SU-DHL-6 (cell line): ENCODE measurements at regions not wholly inside any gene's neighbourhood (a gene's known extent, or its start where the extent isn't known, plus 50 kb on each side); places are given as distances from the start of the nearest gene placed in this dataset.

Experiments
- H2AFZ ChIP-seq: fragments of 200-600 bp; sonication (generic); 2 replicates; pipeline ENCODE4 v1.6.1; 2014; ENCODE audit warnings: low read depth, mild to moderate bottlenecking, moderate library complexity, mixed read lengths, antibody characterized with exemption, low read length; ENCODE audit not compliant: severe bottlenecking
- H3F3A ChIP-seq: fragments of 200-600 bp; shearing (Covaris generic); 2 replicates; pipeline ENCODE4 v1.6.0; 2016; ENCODE audit warnings: antibody characterized with exemption, mild to moderate bottlenecking; ENCODE audit not compliant: insufficient read depth
- H3K27ac ChIP-seq: fragments of 200-600 bp; sonication (generic); 2 replicates; pipeline ENCODE4 v1.5.1; 2016; ENCODE audit warnings: low read depth, mild to moderate bottlenecking, low read length, moderate library complexity, mixed read lengths
- H3K27me3 ChIP-seq: fragments of 200-600 bp; sonication (generic), shearing (Covaris generic); 2 replicates; pipeline ENCODE4 v1.6.0; 2014; ENCODE audit warnings: mild to moderate bottlenecking, low read length
- H3K36me3 ChIP-seq: fragments of 200-600 bp; sonication (generic); 2 replicates; pipeline ENCODE4 v1.6.1; 2014; ENCODE audit warnings: mild to moderate bottlenecking, low read length, mixed read lengths
- H3K4me2 ChIP-seq: fragments of 300-600, 200-600 bp; shearing (Covaris generic), sonication (generic); 2 replicates; pipeline ENCODE4 v1.6.0; 2014; ENCODE audit warnings: low read length, low read depth, mild to moderate bottlenecking; ENCODE audit not compliant: poor library complexity, severe bottlenecking
- H3K4me3 ChIP-seq: fragments of 200-600 bp; sonication (generic); 2 replicates; pipeline ENCODE4 v1.5.1; 2014; ENCODE audit warnings: antibody characterized with exemption, low read length, mild to moderate bottlenecking, mixed read lengths; ENCODE audit not compliant: insufficient read depth, poor library complexity, severe bottlenecking
- H3K79me2 ChIP-seq: fragments of 200-600 bp; sonication (generic); 2 replicates; pipeline ENCODE4 v1.6.1; 2014; ENCODE audit warnings: mild to moderate bottlenecking, low read length, moderate library complexity; ENCODE audit not compliant: insufficient read depth
- H3K9ac ChIP-seq: fragments of 200-600 bp; sonication (generic); 2 replicates; pipeline ENCODE4 v1.7.0; 2014; ENCODE audit warnings: mild to moderate bottlenecking, low read length
- H3K9me2 ChIP-seq: fragments of 200-600 bp; sonication (generic); replicated peaks from 2 replicates; pipeline ENCODE4 v1.6.1; 2014; ENCODE audit warnings: low read length; ENCODE audit not compliant: insufficient read depth
- H3K9me3 ChIP-seq: fragments of 200-600 bp; sonication (generic); 2 replicates; pipeline ENCODE4 v1.6.1; 2014; ENCODE audit warnings: low read length, mixed read lengths; ENCODE audit not compliant: insufficient read depth
- H4K20me1 ChIP-seq: fragments of 200-600 bp; sonication (generic); 2 replicates; pipeline ENCODE4 v1.6.1; 2014; ENCODE audit warnings: low read depth, mild to moderate bottlenecking, antibody characterized with exemption, low read length, moderate library complexity, mixed read lengths
- CTCF ChIP-seq: fragments of 200-600 bp; sonication (generic); IDR thresholded peaks from one replicate; pipeline ENCODE4 v1.5.1; 2017; ENCODE audit warnings: antibody characterized with exemption, mild to moderate bottlenecking, low read length, moderate library complexity; ENCODE audit not compliant: insufficient read depth, poor library complexity, severe bottlenecking
- EZH2phosphoT487 ChIP-seq: fragments of 200-600 bp; sonication (generic), shearing (Covaris generic); conservative IDR thresholded peaks from 2 replicates; pipeline ENCODE4 v1.6.1; 2018; ENCODE audit warnings: mild to moderate bottlenecking, antibody characterized with exemption, low read length, moderate library complexity, mixed read lengths

GRCh38 chr12:131486451-131487230 lies 224.2 kb upstream of the SFSWAP start:
- Histone ChIP-seq H3K9me2 (no peaks in the 10 kb centered on the region), H3K27ac (no peak overlapping the region)

GRCh38 chr12:131487388-131488124 lies 223.3 kb upstream of the SFSWAP start:
- Histone ChIP-seq H3K4me3 (no peak overlapping the region), H3K27ac (no peak overlapping the region), H3K79me2 (no peaks in the 10 kb centered on the region), H2AFZ (no peak overlapping the region), H3K4me2 (no peak overlapping the region), H4K20me1 (no peaks in the 10 kb centered on the region), H3K36me3 (no peaks in the 10 kb centered on the region), H3K9ac (no peak overlapping the region), H3F3A (no peaks in the 10 kb centered on the region), H3K9me3 (no peaks in the 10 kb centered on the region), H3K27me3 (no peaks in the 10 kb centered on the region), H3K9me2 (no peaks in the 10 kb centered on the region)
- no peak for TF ChIP-seq EZH2phosphoT487
- TF ChIP-seq CTCF = no peak

More at GRCh38 chr12:131486451-131487230, 224.2 kb upstream of the SFSWAP start:
- H3K9me3 ChIP-seq = no peaks in the 10 kb centered on the region
- no peak overlapping the region for H2AFZ ChIP-seq
- H3K4me3 ChIP-seq = no peak overlapping the region
- H3K79me2 ChIP-seq = no peaks in the 10 kb centered on the region
- no peaks in the 10 kb centered on the region for H4K20me1 ChIP-seq
- H3F3A ChIP-seq = no peaks in the 10 kb centered on the region
- H3K9ac ChIP-seq = no peak overlapping the region
- no peaks in the 10 kb centered on the region for H3K36me3 ChIP-seq
- no peaks in the 10 kb centered on the region for H3K27me3 ChIP-seq
- H3K4me2 ChIP-seq = no peak overlapping the region
- TF ChIP-seq EZH2phosphoT487 (no peak), CTCF (no peak)

- no peaks in the 10 kb centered on the region for H3K36me3 ChIP-seq
- H3K4me3 ChIP-seq = no peak overlapping the region
- H2AFZ ChIP-seq = no peak overlapping the region
- H4K20me1 ChIP-seq = no peaks in the 10 kb centered on the region
- H3K27ac ChIP-seq = no peak overlapping the region
- H3K9ac ChIP-seq = no peak overlapping the region
- H3K27me3 ChIP-seq = no peaks in the 10 kb centered on the region
- no peaks in the 10 kb centered on the region for H3K9me3 ChIP-seq
- TF ChIP-seq CTCF (no peak), EZH2phosphoT487 (no peak)
- no peak overlapping the region for H3K4me2 ChIP-seq
- H3K9me2 ChIP-seq = no peaks in the 10 kb centered on the region
- no peaks in the 10 kb centered on the region for H3F3A ChIP-seq
- no peaks in the 10 kb centered on the region for H3K79me2 ChIP-seq
These were observed 221.2 kb upstream of the SFSWAP start for GRCh38 chr12:131489718-131490117.
